Liver (tissue), 7 donors: ENCODE measurements at regions not wholly inside any gene's neighbourhood (a gene's known extent, or its start where the extent isn't known, plus 50 kb on each side); places are given as distances from the start of the nearest gene placed in this dataset.
"Not testable (repeated sequence)": the region's sequence is repeated elsewhere in the genome, so short reads cannot be mapped to it uniquely, and the experiment has no call there.

ENCODE experiments used
- DNase-seq: peaks from one replicate; pipeline ENCODE4 v3.0.0-alpha.2; 2017; ENCODE audit warnings: low spot score
- H3K27ac ChIP-seq, 2 donors: one replicate each; pipeline ENCODE4 v1.7.0; 2013; ENCODE audit warnings: inconsistent platforms in 2 of 2, low read length in 2 of 2, control low read depth in 1 of 2, low read depth in 1 of 2, mild to moderate bottlenecking in 1 of 2
- H3K27me3 ChIP-seq, 4 donors: one replicate each; pipeline versions ENCODE4 v1.6.1 to v1.7.0; 2013; ENCODE audit warnings: low read length in 3 of 4, inconsistent platforms in 1 of 4, mild to moderate bottlenecking in 1 of 4, moderate library complexity in 1 of 4; ENCODE audit not compliant: control insufficient read depth in 4 of 4, insufficient read depth in 4 of 4
- H3K36me3 ChIP-seq, 4 donors: one replicate each; pipeline versions ENCODE4 v1.6.1 to v1.7.0; 2013; ENCODE audit warnings: low read length in 3 of 4, mild to moderate bottlenecking in 3 of 4, low read depth in 1 of 4, moderate library complexity in 1 of 4; ENCODE audit not compliant: control insufficient read depth in 4 of 4, insufficient read depth in 3 of 4
- H3K4me1 ChIP-seq, 4 donors: one replicate each; pipeline versions ENCODE4 v1.6.1 to v1.7.0; 2013; ENCODE audit warnings: low read length in 3 of 4, mild to moderate bottlenecking in 3 of 4, moderate library complexity in 1 of 4; ENCODE audit not compliant: control insufficient read depth in 4 of 4, insufficient read depth in 4 of 4
- H3K4me3 ChIP-seq, 3 donors: one replicate each; pipeline versions ENCODE4 v1.6.1 to v1.7.0; 2013; ENCODE audit warnings: low read length in 3 of 3, control low read depth in 1 of 3, low read depth in 1 of 3, mild to moderate bottlenecking in 1 of 3
- H3K9ac ChIP-seq, 2 donors: one replicate each; pipeline ENCODE4 v1.7.0; 2013; ENCODE audit warnings: low read length in 2 of 2, mild to moderate bottlenecking in 2 of 2, moderate library complexity in 2 of 2, control low read depth in 1 of 2, low read depth in 1 of 2
- H3K9me3 ChIP-seq, 4 donors: one replicate each; pipeline versions ENCODE4 v1.6.1 to v1.7.0; 2013; ENCODE audit warnings: low read length in 3 of 4; ENCODE audit not compliant: control insufficient read depth in 4 of 4
- EGR1 ChIP-seq, 2 donors: IDR thresholded peaks; 2 replicates each; pipeline ENCODE4 v1.6.1; 2016 to 2018; ENCODE audit warnings: antibody characterized with exemption in 2 of 2, low read depth in 2 of 2
- WGBS: extraction: QIAGEN DNeasy Blood & Tissue Kit; methylation state at CpG from one replicate; pipeline ENCODE4 v1.1.7; 2013; 5-methylcytosine and 5-hydroxymethylcytosine counted together
- donor health status: healthy.
- donor health status: healthy.
- donor health status: healthy.
- donor health status: healthy.

DNA sequence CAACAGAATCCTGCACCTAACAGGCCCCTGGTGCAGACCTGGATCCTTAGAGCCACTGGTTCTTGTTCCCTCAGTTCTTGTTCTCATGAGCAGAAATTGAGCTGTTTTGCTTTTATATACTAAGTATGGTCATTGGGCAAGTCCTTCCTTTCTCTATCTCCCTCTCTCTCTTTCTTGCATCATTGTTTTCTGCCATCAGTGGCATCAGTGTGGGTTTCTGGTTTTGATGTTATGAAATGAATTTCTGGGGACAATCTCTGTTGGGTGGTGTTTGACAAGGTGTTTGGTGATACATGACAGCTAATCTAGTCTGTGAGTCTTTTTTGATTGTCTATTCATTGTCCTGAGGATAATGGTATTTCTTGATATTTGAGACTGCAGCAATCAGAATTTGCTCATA is 168.0 kb upstream of the NOTCH2NLA start:
- H3K9ac ChIP-seq, H3K27me3 ChIP-seq, H3K36me3 ChIP-seq, H3K9me3 ChIP-seq, H3K27ac ChIP-seq, DNase-seq, H3K4me1 ChIP-seq, H3K4me3 ChIP-seq: not testable (repeated sequence)

- not testable (repeated sequence) for DNase-seq, H3K27me3 ChIP-seq
- WGBS: 43% methylated on average over 5 of the region's 6 CpGs
These were observed 167.4 kb upstream of the NOTCH2NLA start for GRCh38 chr1:146396242-146396641.

GRCh38 chr1:146393796-146394195 is 165.0 kb upstream of the NOTCH2NLA start:
- 32% methylated on average over 17 of the region's 23 CpGs for WGBS
- not testable (repeated sequence) for H3K27ac ChIP-seq, DNase-seq, H3K4me3 ChIP-seq, H3K4me1 ChIP-seq, H3K36me3 ChIP-seq, H3K9ac ChIP-seq, H3K9me3 ChIP-seq, H3K27me3 ChIP-seq

More at GRCh38 chr1:146396242-146396641, 167.4 kb upstream of the NOTCH2NLA start:
- not testable (repeated sequence) for H3K9ac ChIP-seq, H3K4me3 ChIP-seq, H3K27ac ChIP-seq, H3K9me3 ChIP-seq, H3K4me1 ChIP-seq, H3K36me3 ChIP-seq
- peak in 1 of 2 donors; percentile 90 for TF ChIP-seq EGR1 (IDR thresholded peaks at IDR 0.05; ENCODE audit: low read depth in 2 of 2)

DNA sequence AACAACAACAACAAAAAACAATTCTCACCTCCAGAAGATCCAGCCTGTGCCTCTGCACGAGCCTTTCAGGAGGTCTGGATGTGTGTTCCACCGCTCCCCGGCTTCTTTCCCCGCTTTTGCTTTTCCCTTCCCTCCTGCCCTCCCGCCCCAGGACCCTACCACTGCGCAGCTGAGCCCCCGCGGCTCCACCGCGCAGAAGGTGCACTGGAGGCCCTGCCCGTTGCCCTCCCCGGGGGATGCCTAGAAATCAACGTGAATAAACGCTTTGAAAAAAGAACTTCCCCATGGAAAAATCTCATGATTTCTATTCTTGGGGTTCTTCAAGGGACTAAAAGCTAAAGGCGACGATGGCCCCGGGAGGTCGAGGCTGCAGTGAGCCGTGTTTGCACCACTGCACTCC is 164.3 kb upstream of the NOTCH2NLA start:
- not testable (repeated sequence) for H3K4me3 ChIP-seq, H3K4me1 ChIP-seq, H3K9ac ChIP-seq, H3K9me3 ChIP-seq, H3K27ac ChIP-seq, H3K36me3 ChIP-seq, DNase-seq, H3K27me3 ChIP-seq
- 48% methylated on average over 19 of the region's 19 CpGs for WGBS

DNA sequence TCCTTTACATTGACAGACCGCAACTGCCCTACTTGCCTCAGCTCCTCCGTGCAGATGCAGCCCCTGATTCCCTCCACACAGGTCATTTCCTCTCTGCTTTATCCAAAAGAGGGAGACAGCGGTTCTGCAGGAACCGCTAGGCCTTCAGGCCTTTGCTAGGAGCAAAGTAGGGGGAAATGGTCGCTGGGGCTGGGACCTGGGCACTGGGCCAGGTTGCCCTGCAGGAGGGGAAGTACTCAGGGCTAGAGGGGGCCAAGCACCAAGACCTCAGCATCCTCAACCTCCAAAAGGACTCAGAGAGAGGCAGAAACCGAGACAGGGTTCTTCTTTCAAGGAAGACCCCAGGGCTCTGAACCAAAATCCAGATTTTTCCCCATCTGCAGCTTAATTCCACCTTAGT is 160.4 kb upstream of the NOTCH2NLA start:
- not testable (repeated sequence) for H3K36me3 ChIP-seq, H3K9ac ChIP-seq, H3K4me3 ChIP-seq, H3K9me3 ChIP-seq, H3K27ac ChIP-seq, DNase-seq, H3K4me1 ChIP-seq, H3K27me3 ChIP-seq
- WGBS: 80% methylated on average over 5 of the region's 6 CpGs

GRCh38 chr1:146387750-146388469 is 159.1 kb upstream of the NOTCH2NLA start:
- not testable (repeated sequence) for H3K9me3 ChIP-seq, H3K36me3 ChIP-seq, H3K4me3 ChIP-seq, H3K4me1 ChIP-seq, DNase-seq, H3K27me3 ChIP-seq, H3K9ac ChIP-seq
- 49% methylated on average over 10 of the region's 10 CpGs for WGBS
- peak overlapping the region; percentile 72 to 75 for H3K27ac ChIP-seq
